PC-9 (cell line): ENCODE measurements at regions not wholly inside any gene's neighbourhood (a gene's known extent, or its start where the extent isn't known, plus 50 kb on each side); places are given as distances from the start of the nearest gene placed in this dataset.

Experiments
- CTCF ChIP-seq: fragments of 200-600 bp; sonication (generic); conservative IDR thresholded peaks from 2 replicates; pipeline ENCODE4 v1.6.1; 2017; ENCODE audit warnings: mixed run types, antibody characterized with exemption, mild to moderate bottlenecking, moderate library complexity
- EZH2 ChIP-seq: fragments of 200-600 bp; sonication (generic); IDR thresholded peaks from 2 replicates; pipeline ENCODE4 v1.8.0; 2017; ENCODE audit warnings: antibody characterized with exemption, low read depth

DNA sequence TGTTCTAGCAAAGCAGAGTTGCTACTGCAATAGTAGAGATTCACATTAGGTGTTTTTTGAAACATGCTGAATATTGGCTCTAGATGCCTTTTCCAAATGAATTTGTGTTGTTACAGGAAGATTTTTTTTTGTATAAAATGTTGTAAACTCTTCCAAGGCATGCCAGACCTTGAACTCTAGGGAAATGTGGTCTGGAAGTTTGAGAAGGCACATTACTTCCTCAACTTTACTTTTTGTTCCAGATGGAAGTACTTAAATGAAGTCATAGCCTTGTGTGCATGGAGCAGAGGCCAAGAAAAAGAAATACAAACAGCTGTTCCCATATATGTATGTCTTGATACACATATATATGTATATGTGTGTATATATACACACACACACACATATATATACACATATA, 585.7 kb upstream of the MARCKS start:
- TF ChIP-seq CTCF (no peak), EZH2 (no peak)
